Activated naive CD8-positive, alpha-beta T cell (primary cell): ENCODE measurements at regions not wholly inside any gene's neighbourhood (a gene's known extent, or its start where the extent isn't known, plus 50 kb on each side); places are given as distances from the start of the nearest gene placed in this dataset.

Source experiments
- H3K27ac Mint-ChIP-seq: one replicate; pipeline ENCODE4 v1.8.0; 2021; ENCODE audit warnings: mixed read lengths
- H3K27me3 Mint-ChIP-seq: one replicate; pipeline ENCODE4 v1.8.0; 2021; ENCODE audit warnings: mixed read lengths
- H3K36me3 Mint-ChIP-seq: one replicate; pipeline ENCODE4 v1.8.0; 2021; ENCODE audit warnings: mixed read lengths
- H3K4me1 Mint-ChIP-seq: one replicate; pipeline ENCODE4 v1.8.0; 2021; ENCODE audit warnings: low read depth, mixed read lengths
- H3K4me3 Mint-ChIP-seq: one replicate; pipeline ENCODE4 v1.8.0; 2021; ENCODE audit warnings: mild to moderate bottlenecking, mixed read lengths
- H3K9me3 Mint-ChIP-seq: one replicate; pipeline ENCODE4 v1.8.0; 2021; ENCODE audit warnings: low read depth, mixed read lengths

- Mint-ChIP-seq H3K36me3 (no peaks in the 10 kb centered on the region), H3K27ac (no peak overlapping the region), H3K9me3 (no peaks in the 10 kb centered on the region), H3K4me3 (no peak overlapping the region), H3K27me3 (no peaks in the 10 kb centered on the region), H3K4me1 (no peaks in the 10 kb centered on the region)
Observed at GRCh38 chr10:21263263-21263803, 262.1 kb downstream of the SKIDA1 start.

- no peak overlapping the region for H3K27ac Mint-ChIP-seq
- no peaks in the 10 kb centered on the region for H3K4me1 Mint-ChIP-seq
- H3K9me3 Mint-ChIP-seq = no peaks in the 10 kb centered on the region
- H3K36me3 Mint-ChIP-seq = no peaks in the 10 kb centered on the region
- no peak overlapping the region for H3K4me3 Mint-ChIP-seq
- no peaks in the 10 kb centered on the region for H3K27me3 Mint-ChIP-seq
Observed at GRCh38 chr10:21261842-21262294, 263.6 kb downstream of the SKIDA1 start.

GRCh38 chr10:21260506-21261149 lies 264.9 kb downstream of the SKIDA1 start:
- no peak overlapping the region for H3K4me3 Mint-ChIP-seq
- H3K27me3 Mint-ChIP-seq = peaks cover 1% of the 10 kb centered on the region
- no peaks in the 10 kb centered on the region for H3K4me1 Mint-ChIP-seq
- no peaks in the 10 kb centered on the region for H3K36me3 Mint-ChIP-seq
- no peaks in the 10 kb centered on the region for H3K9me3 Mint-ChIP-seq
- H3K27ac Mint-ChIP-seq = no peak overlapping the region

GRCh38 chr10:21260066-21260465 lies 265.4 kb downstream of the SKIDA1 start:
- no peaks in the 10 kb centered on the region for H3K4me1 Mint-ChIP-seq
- H3K9me3 Mint-ChIP-seq = no peaks in the 10 kb centered on the region
- no peak overlapping the region for H3K27ac Mint-ChIP-seq
- no peaks in the 10 kb centered on the region for H3K36me3 Mint-ChIP-seq
- H3K4me3 Mint-ChIP-seq = no peak overlapping the region
- H3K27me3 Mint-ChIP-seq = peaks cover 1% of the 10 kb centered on the region

GRCh38 chr10:21257919-21258318 lies 267.6 kb downstream of the SKIDA1 start:
- Mint-ChIP-seq H3K27me3 (peaks cover 1% of the 10 kb centered on the region), H3K4me3 (no peak overlapping the region), H3K27ac (no peak overlapping the region), H3K9me3 (no peaks in the 10 kb centered on the region), H3K4me1 (no peaks in the 10 kb centered on the region), H3K36me3 (no peaks in the 10 kb centered on the region)

GRCh38 chr10:21257191-21257590 lies 268.3 kb downstream of the SKIDA1 start:
- Mint-ChIP-seq H3K27me3 (peaks cover 1% of the 10 kb centered on the region), H3K36me3 (no peaks in the 10 kb centered on the region), H3K4me1 (no peaks in the 10 kb centered on the region), H3K9me3 (no peaks in the 10 kb centered on the region), H3K4me3 (no peak overlapping the region), H3K27ac (no peak overlapping the region)

GRCh38 chr10:21249435-21249834 lies 276.0 kb downstream of the SKIDA1 start:
- Mint-ChIP-seq H3K27ac (no peak overlapping the region), H3K9me3 (peaks cover 6% of the 10 kb centered on the region), H3K36me3 (no peaks in the 10 kb centered on the region), H3K27me3 (peaks cover 3% of the 10 kb centered on the region), H3K4me3 (no peak overlapping the region), H3K4me1 (no peaks in the 10 kb centered on the region)

GRCh38 chr10:21247592-21247991 lies 277.9 kb downstream of the SKIDA1 start:
- Mint-ChIP-seq H3K27me3 (peaks cover 3% of the 10 kb centered on the region), H3K9me3 (peaks cover 6% of the 10 kb centered on the region), H3K27ac (no peak overlapping the region), H3K4me3 (no peak overlapping the region), H3K36me3 (no peaks in the 10 kb centered on the region), H3K4me1 (no peaks in the 10 kb centered on the region)

GRCh38 chr10:21246178-21246577 lies 279.3 kb downstream of the SKIDA1 start:
- no peaks in the 10 kb centered on the region for H3K36me3 Mint-ChIP-seq
- no peak overlapping the region for H3K4me3 Mint-ChIP-seq
- H3K9me3 Mint-ChIP-seq = peaks cover 6% of the 10 kb centered on the region
- H3K27ac Mint-ChIP-seq = no peak overlapping the region
- no peaks in the 10 kb centered on the region for H3K4me1 Mint-ChIP-seq
- peaks cover 5% of the 10 kb centered on the region for H3K27me3 Mint-ChIP-seq

GRCh38 chr10:21243748-21244257 lies 281.7 kb downstream of the SKIDA1 start:
- peaks cover 5% of the 10 kb centered on the region for H3K27me3 Mint-ChIP-seq
- H3K27ac Mint-ChIP-seq = no peak overlapping the region
- H3K36me3 Mint-ChIP-seq = no peaks in the 10 kb centered on the region
- H3K9me3 Mint-ChIP-seq = peaks cover 6% of the 10 kb centered on the region
- no peaks in the 10 kb centered on the region for H3K4me1 Mint-ChIP-seq
- no peak overlapping the region for H3K4me3 Mint-ChIP-seq

- H3K4me1 Mint-ChIP-seq = no peaks in the 10 kb centered on the region
- peaks cover 1% of the 10 kb centered on the region for H3K27me3 Mint-ChIP-seq
Observed at GRCh38 chr10:21242915-21243314, 282.6 kb downstream of the SKIDA1 start.

GRCh38 chr10:21238717-21239116 lies 286.8 kb downstream of the SKIDA1 start:
- H3K4me3 Mint-ChIP-seq = no peak overlapping the region
- H3K27me3 Mint-ChIP-seq = peaks cover 1% of the 10 kb centered on the region
- no peak overlapping the region for H3K27ac Mint-ChIP-seq
- H3K9me3 Mint-ChIP-seq = peaks cover 3% of the 10 kb centered on the region
- no peaks in the 10 kb centered on the region for H3K4me1 Mint-ChIP-seq
- no peaks in the 10 kb centered on the region for H3K36me3 Mint-ChIP-seq

More at GRCh38 chr10:21242915-21243314, 282.6 kb downstream of the SKIDA1 start:
- Mint-ChIP-seq H3K4me3 (no peak overlapping the region), H3K27ac (no peak overlapping the region), H3K9me3 (no peaks in the 10 kb centered on the region), H3K36me3 (no peaks in the 10 kb centered on the region)

- H3K27me3 Mint-ChIP-seq = peaks cover 1% of the 10 kb centered on the region
- H3K9me3 Mint-ChIP-seq = peaks cover 3% of the 10 kb centered on the region
- no peaks in the 10 kb centered on the region for H3K4me1 Mint-ChIP-seq
- H3K27ac Mint-ChIP-seq = no peak overlapping the region
- H3K4me3 Mint-ChIP-seq = no peak overlapping the region
- no peaks in the 10 kb centered on the region for H3K36me3 Mint-ChIP-seq
Observed at GRCh38 chr10:21238044-21238443, 287.4 kb downstream of the SKIDA1 start.

- no peaks in the 10 kb centered on the region for H3K4me1 Mint-ChIP-seq
- H3K9me3 Mint-ChIP-seq = peaks cover 3% of the 10 kb centered on the region
- H3K4me3 Mint-ChIP-seq = no peak overlapping the region
- no peak overlapping the region for H3K27ac Mint-ChIP-seq
- H3K27me3 Mint-ChIP-seq = no peaks in the 10 kb centered on the region
- no peaks in the 10 kb centered on the region for H3K36me3 Mint-ChIP-seq
Observed at GRCh38 chr10:21234761-21235160, 290.7 kb downstream of the SKIDA1 start.

- Mint-ChIP-seq H3K27me3 (no peaks in the 10 kb centered on the region), H3K36me3 (no peaks in the 10 kb centered on the region), H3K4me1 (no peaks in the 10 kb centered on the region), H3K9me3 (peaks cover 3% of the 10 kb centered on the region), H3K4me3 (no peak overlapping the region), H3K27ac (no peak overlapping the region)
Observed at GRCh38 chr10:21230219-21230618, 295.3 kb downstream of the SKIDA1 start.
